MCF 10A (cell line): ENCODE measurements at regions not wholly inside any gene's neighbourhood (a gene's known extent, or its start where the extent isn't known, plus 50 kb on each side); places are given as distances from the start of the nearest gene placed in this dataset.

Source experiments
- BruUV-seq: library from RNA; stranded (reverse); fragments of 400-500 nt; replicated peaks from 2 replicates; lab custom pipeline; 2021; lab: Mats Ljungman, UMichigan
- CTCF ChIA-PET: fragments of 300-600 bp; sonication (Branson Sonifier 250); formaldehyde crosslinking; extraction: SDS; loops from one replicate; lab custom pipeline; 2021; ENCODE audit warnings: antibody characterized with exemption, inconsistent platforms; lab: Yijun Ruan, JAX
- POLR2A ChIA-PET: fragments of 300-600, 350-650 bp; sonication (Branson Sonifier 250); formaldehyde crosslinking; extraction: SDS; loops from one replicate; lab custom pipeline; 2020; ENCODE audit warnings: antibody characterized with exemption, inconsistent platforms; lab: Yijun Ruan, JAX
- DNase-seq: peaks from one replicate; pipeline ENCODE4 v3.0.0-alpha.2; 2018; ENCODE audit not compliant: unreplicated experiment
- H3K27ac Mint-ChIP-seq: one replicate; pipeline ENCODE4 v1.8.0; 2022; ENCODE audit warnings: mild to moderate bottlenecking, low read depth, mixed read lengths; ENCODE audit not compliant: unreplicated experiment
- H3K27me3 Mint-ChIP-seq: one replicate; pipeline ENCODE4 v1.8.0; 2022; ENCODE audit warnings: mixed read lengths; ENCODE audit not compliant: insufficient read depth, unreplicated experiment
- H3K36me3 Mint-ChIP-seq: one replicate; pipeline ENCODE4 v1.8.0; 2022; ENCODE audit warnings: mild to moderate bottlenecking, moderate library complexity, mixed read lengths; ENCODE audit not compliant: insufficient read depth, unreplicated experiment
- H3K4me1 Mint-ChIP-seq: one replicate; pipeline ENCODE4 v1.8.0; 2022; ENCODE audit warnings: mixed read lengths; ENCODE audit not compliant: insufficient read depth, unreplicated experiment
- H3K4me3 Mint-ChIP-seq: one replicate; pipeline ENCODE4 v1.8.0; 2022; ENCODE audit warnings: mild to moderate bottlenecking, moderate library complexity, mixed read lengths; ENCODE audit not compliant: unreplicated experiment
- H3K9me3 Mint-ChIP-seq: one replicate; pipeline ENCODE4 v1.8.0; 2022; ENCODE audit warnings: mixed read lengths; ENCODE audit not compliant: unreplicated experiment
- CTCF ChIP-seq: fragments of 200-600 bp; IDR thresholded peaks from one replicate; pipeline ENCODE4 v1.8.0; 2022; ENCODE audit warnings: antibody characterized with exemption, mild to moderate bottlenecking; ENCODE audit not compliant: unreplicated experiment
- intact Hi-C: fragments of 100-400 bp; cut with micrococcal nuclease; formaldehyde crosslinking; loops from 2 replicates; pipeline ENCODE4 v1.14.1; 2022

- no peaks in the 10 kb centered on the region for H3K9me3 Mint-ChIP-seq
- H3K4me1 Mint-ChIP-seq, result no peaks in the 10 kb centered on the region
- BruUV-seq, result no TSS peak
- CTCF ChIA-PET, result no interaction called here
- no peak overlapping the region for H3K27ac Mint-ChIP-seq
- TF ChIP-seq CTCF, result no peak
- H3K36me3 Mint-ChIP-seq, result no peaks in the 10 kb centered on the region
- H3K4me3 Mint-ChIP-seq, result no peak overlapping the region
- H3K27me3 Mint-ChIP-seq, result no peaks in the 10 kb centered on the region
- intact Hi-C loops, result no loop called here
- DNase-seq, result no peak
- POLR2A ChIA-PET, result no interaction called here
These were observed 228.8 kb downstream of the BUD13 start for GRCh38 chr11:116543911-116544475.

GRCh38 chr11:116543099-116543498 lies 229.7 kb downstream of the BUD13 start:
- no peaks in the 10 kb centered on the region for H3K27me3 Mint-ChIP-seq
- no peaks in the 10 kb centered on the region for H3K9me3 Mint-ChIP-seq
- no peaks in the 10 kb centered on the region for H3K4me1 Mint-ChIP-seq
- no peaks in the 10 kb centered on the region for H3K36me3 Mint-ChIP-seq
- TF ChIP-seq CTCF, result no peak
- DNase-seq, result no peak
- no TSS peak for BruUV-seq
- CTCF ChIA-PET, result interaction anchor here (0.5 to 0.7 kb wide), 2 partner anchors 86 to 130 kb away, joined by 3 read pairs; no protein-coding TSS in a partner anchor
- H3K4me3 Mint-ChIP-seq, result no peak overlapping the region
- no peak overlapping the region for H3K27ac Mint-ChIP-seq
- intact Hi-C loops, result no loop called here
- POLR2A ChIA-PET, result no interaction called here

GRCh38 chr11:116542406-116542805 lies 230.4 kb downstream of the BUD13 start:
- DNase-seq, result no peak
- no peaks in the 10 kb centered on the region for H3K36me3 Mint-ChIP-seq
- H3K4me1 Mint-ChIP-seq, result no peaks in the 10 kb centered on the region
- ChIA-PET POLR2A (no interaction called here), CTCF (interaction anchor here (0.5 to 0.8 kb wide), 3 partner anchors 85 to 191 kb away, joined by 3 to 4 read pairs (median 3); no protein-coding TSS in a partner anchor)
- H3K4me3 Mint-ChIP-seq, result no peak overlapping the region
- H3K27me3 Mint-ChIP-seq, result no peaks in the 10 kb centered on the region
- H3K9me3 Mint-ChIP-seq, result no peaks in the 10 kb centered on the region
- TF ChIP-seq CTCF, result no peak
- intact Hi-C loops, result no loop called here
- no TSS peak for BruUV-seq
- no peak overlapping the region for H3K27ac Mint-ChIP-seq

- BruUV-seq, result no TSS peak
- H3K4me1 Mint-ChIP-seq, result no peaks in the 10 kb centered on the region
These were observed 231.3 kb downstream of the BUD13 start for GRCh38 chr11:116541460-116541859.

More at GRCh38 chr11:116541460-116541859, 231.3 kb downstream of the BUD13 start:
- DNase-seq, result no peak
- Mint-ChIP-seq H3K36me3 (no peaks in the 10 kb centered on the region), H3K9me3 (no peaks in the 10 kb centered on the region), H3K27ac (no peak overlapping the region), H3K4me3 (no peak overlapping the region), H3K27me3 (no peaks in the 10 kb centered on the region)
- TF ChIP-seq CTCF, result no peak
- intact Hi-C loops, result no loop called here
- POLR2A ChIA-PET, result no interaction called here
- CTCF ChIA-PET, result no interaction called here
